ENCODE measurements at regions not wholly inside any gene's neighbourhood (a gene's known extent, or its start where the extent isn't known, plus 50 kb on each side); places are given as distances from the start of the nearest gene placed in this dataset.

- H3K27ac ChIP-seq, result no peak overlapping the region
- no peak overlapping the region for H3K4me3 ChIP-seq
- H3K27me3 ChIP-seq, result no peaks in the 10 kb centered on the region
- H3K9me3 ChIP-seq, result no peaks in the 10 kb centered on the region
- no peaks in the 10 kb centered on the region for H3K36me3 ChIP-seq
- DNase-seq, result no peak
- TF ChIP-seq CTCF (IDR thresholded peaks at IDR 0.05) (no peak), POLR2A (IDR thresholded peaks at IDR 0.05) (no peak)
- H3K4me1 ChIP-seq, result no peaks in the 10 kb centered on the region
Observed at GRCh38 chr5:43920422-43920821, 317.4 kb downstream of the NNT start.

- Histone ChIP-seq H3K4me3 (no peak overlapping the region), H3K9me3 (no peaks in the 10 kb centered on the region), H3K27me3 (no peaks in the 10 kb centered on the region), H3K27ac (no peak overlapping the region), H3K36me3 (no peaks in the 10 kb centered on the region), H3K4me1 (no peaks in the 10 kb centered on the region)
- no peak for DNase-seq
- TF ChIP-seq CTCF (IDR thresholded peaks at IDR 0.05) (no peak), POLR2A (IDR thresholded peaks at IDR 0.05) (no peak)
Observed at GRCh38 chr5:43917925-43918324, 314.9 kb downstream of the NNT start.

- DNase-seq, result no peak
- TF ChIP-seq POLR2A (IDR thresholded peaks at IDR 0.05) (no peak), CTCF (IDR thresholded peaks at IDR 0.05) (no peak)
- H3K27ac ChIP-seq, result no peak overlapping the region
Observed at GRCh38 chr5:43903129-43903528, 300.1 kb downstream of the NNT start.

GRCh38 chr5:43900974-43901373 lies 298.0 kb downstream of the NNT start:
- TF ChIP-seq CTCF (IDR thresholded peaks at IDR 0.05) (no peak), POLR2A (IDR thresholded peaks at IDR 0.05) (no peak)
- Histone ChIP-seq H3K4me3 (no peak overlapping the region), H3K27me3 (no peaks in the 10 kb centered on the region), H3K9me3 (peaks cover 0 to 8% (median 0%) of the 10 kb centered on the region in 4 donors), H3K4me1 (no peaks in the 10 kb centered on the region), H3K36me3 (no peaks in the 10 kb centered on the region), H3K27ac (no peak overlapping the region)
- no peak for DNase-seq

More at GRCh38 chr5:43903129-43903528, 300.1 kb downstream of the NNT start:
- Histone ChIP-seq H3K4me1 (no peaks in the 10 kb centered on the region), H3K9me3 (peaks cover 0 to 8% (median 0%) of the 10 kb centered on the region in 4 donors), H3K27me3 (no peaks in the 10 kb centered on the region), H3K4me3 (no peak overlapping the region), H3K36me3 (no peaks in the 10 kb centered on the region)

GRCh38 chr5:43895876-43896275 lies 292.9 kb downstream of the NNT start:
- H3K27me3 ChIP-seq, result no peaks in the 10 kb centered on the region
- no peak overlapping the region for H3K27ac ChIP-seq
- TF ChIP-seq POLR2A (IDR thresholded peaks at IDR 0.05) (no peak), CTCF (IDR thresholded peaks at IDR 0.05) (no peak)
- H3K4me3 ChIP-seq, result no peak overlapping the region
- no peaks in the 10 kb centered on the region for H3K4me1 ChIP-seq
- no peak for DNase-seq
- H3K36me3 ChIP-seq, result no peaks in the 10 kb centered on the region
- peaks cover 0 to under 1% (median 0%) of the 10 kb centered on the region in 4 donors for H3K9me3 ChIP-seq

All from Peyer's patch (tissue), 4 donors.